Bronchial epithelial cell (primary cell): ENCODE measurements at regions not wholly inside any gene's neighbourhood (a gene's known extent, or its start where the extent isn't known, plus 50 kb on each side); places are given as distances from the start of the nearest gene placed in this dataset.
"Not testable (repeated sequence)": the region's sequence is repeated elsewhere in the genome, so short reads cannot be mapped to it uniquely, and the experiment has no call there.

Experiments used
- DNase-seq: peaks from one replicate; pipeline ENCODE4 v3.0.0-alpha.2; 2010; ENCODE audit warnings: low read depth
- FAIRE-seq: peaks from 2 replicates; lab custom pipeline; 2011; peaks lifted over from hg19 to GRCh38; lab: Jason Lieb, UNC
- H3K27me3 ChIP-seq: 2 replicates; pipeline ENCODE4 v1.5.1; 2011; ENCODE audit warnings: low read length; ENCODE audit not compliant: control insufficient read depth, insufficient read depth
- H3K36me3 ChIP-seq: 2 replicates; pipeline ENCODE4 v1.5.1; 2011; ENCODE audit warnings: low read length; ENCODE audit not compliant: control insufficient read depth, insufficient read depth
- H3K4me3 ChIP-seq: 2 replicates; pipeline ENCODE4 v1.5.1; 2011; ENCODE audit warnings: mild to moderate bottlenecking, low read depth, low read length, control low read depth
- TF ChIP-seq, protein P1 (sequence below): IDR thresholded peaks from 2 replicates; pipeline ENCODE4 v1.5.1; 2011; ENCODE audit warnings: mild to moderate bottlenecking, moderate library complexity, low read length, control low read depth, inconsistent platforms; ENCODE audit not compliant: insufficient read depth, severe bottlenecking

GRCh38 chr6:112416866-112417265, 69.7 kb downstream of the RFPL4B start:
- no peaks in the 10 kb centered on the region for H3K36me3 ChIP-seq
- H3K4me3 ChIP-seq, result no peak overlapping the region
- peaks cover 2% of the 10 kb centered on the region for H3K27me3 ChIP-seq
- DNase-seq (no peak), FAIRE-seq (no peak)
- TF ChIP-seq, protein P1, sequence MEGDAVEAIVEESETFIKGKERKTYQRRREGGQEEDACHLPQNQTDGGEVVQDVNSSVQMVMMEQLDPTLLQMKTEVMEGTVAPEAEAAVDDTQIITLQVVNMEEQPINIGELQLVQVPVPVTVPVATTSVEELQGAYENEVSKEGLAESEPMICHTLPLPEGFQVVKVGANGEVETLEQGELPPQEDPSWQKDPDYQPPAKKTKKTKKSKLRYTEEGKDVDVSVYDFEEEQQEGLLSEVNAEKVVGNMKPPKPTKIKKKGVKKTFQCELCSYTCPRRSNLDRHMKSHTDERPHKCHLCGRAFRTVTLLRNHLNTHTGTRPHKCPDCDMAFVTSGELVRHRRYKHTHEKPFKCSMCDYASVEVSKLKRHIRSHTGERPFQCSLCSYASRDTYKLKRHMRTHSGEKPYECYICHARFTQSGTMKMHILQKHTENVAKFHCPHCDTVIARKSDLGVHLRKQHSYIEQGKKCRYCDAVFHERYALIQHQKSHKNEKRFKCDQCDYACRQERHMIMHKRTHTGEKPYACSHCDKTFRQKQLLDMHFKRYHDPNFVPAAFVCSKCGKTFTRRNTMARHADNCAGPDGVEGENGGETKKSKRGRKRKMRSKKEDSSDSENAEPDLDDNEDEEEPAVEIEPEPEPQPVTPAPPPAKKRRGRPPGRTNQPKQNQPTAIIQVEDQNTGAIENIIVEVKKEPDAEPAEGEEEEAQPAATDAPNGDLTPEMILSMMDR, result no peak

GRCh38 chr6:112427011-112427410, 79.9 kb downstream of the RFPL4B start:
- FAIRE-seq, H3K36me3 ChIP-seq, H3K4me3 ChIP-seq, H3K27me3 ChIP-seq, DNase-seq: not testable (repeated sequence)

DNA sequence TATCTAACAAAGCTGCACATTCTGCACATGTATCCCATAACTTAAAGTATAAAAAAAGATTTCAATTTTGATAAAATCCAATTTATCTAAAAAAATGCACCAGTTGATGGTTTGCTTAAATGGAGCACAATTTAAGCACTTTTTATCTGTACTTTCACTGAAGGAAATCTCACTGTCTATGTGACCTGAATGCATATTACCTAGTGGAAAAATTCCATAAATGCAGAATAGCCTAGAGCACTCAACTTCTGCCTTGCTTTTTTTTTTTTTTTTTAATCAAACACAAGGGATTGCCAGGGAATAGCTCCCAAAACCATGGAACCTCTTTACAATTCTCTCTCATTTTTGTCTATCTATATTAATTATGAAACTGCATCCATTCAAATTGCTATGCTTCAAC, 80.4 kb downstream of the RFPL4B start:
- FAIRE-seq (no peak), DNase-seq (no peak)
- no peaks in the 10 kb centered on the region for H3K27me3 ChIP-seq
- H3K4me3 ChIP-seq, result no peak overlapping the region
- TF ChIP-seq, protein P1, result no peak
- H3K36me3 ChIP-seq, result no peaks in the 10 kb centered on the region

DNA sequence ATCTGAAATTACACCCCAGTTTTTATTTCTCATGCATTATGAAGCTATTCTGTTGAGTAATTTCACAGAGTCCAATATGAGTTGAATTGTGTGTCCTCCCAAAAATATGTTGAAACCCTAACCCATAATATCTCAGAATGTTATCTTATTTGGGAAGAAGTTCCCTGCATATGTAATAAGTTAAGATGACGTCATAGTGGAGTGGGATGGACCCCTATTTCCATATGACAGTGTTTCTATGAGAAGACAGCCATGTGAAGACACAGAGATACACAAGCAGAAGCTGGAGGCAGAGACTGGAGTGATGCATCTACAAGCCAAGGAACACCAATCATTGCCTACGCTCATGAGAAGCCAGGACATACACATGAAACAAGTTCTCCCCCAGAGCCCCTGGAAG, 81.3 kb downstream of the RFPL4B start:
- DNase-seq (no peak), FAIRE-seq (no peak)
- TF ChIP-seq, protein P1, result no peak
- Histone ChIP-seq H3K27me3 (no peaks in the 10 kb centered on the region), H3K36me3 (no peaks in the 10 kb centered on the region), H3K4me3 (no peak overlapping the region)

DNA sequence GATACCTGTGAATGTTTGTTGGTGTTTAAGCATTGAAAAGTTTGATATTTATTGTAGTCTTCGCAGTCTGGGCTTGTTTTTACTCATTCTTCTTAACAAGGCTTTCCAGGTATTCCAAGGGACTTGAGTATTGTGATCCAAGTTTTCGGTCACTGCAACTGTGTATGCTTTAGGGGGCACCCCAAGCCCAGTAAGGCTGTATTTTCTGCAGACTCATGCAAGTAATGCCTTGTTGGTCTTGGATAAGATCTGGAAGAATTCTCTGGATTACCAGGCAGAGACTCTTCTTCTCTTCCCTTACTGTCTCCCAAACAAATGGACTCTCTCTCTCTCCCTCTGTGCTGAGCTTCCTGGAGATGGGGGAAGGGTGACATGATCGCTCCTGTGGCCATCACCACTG, 82.1 kb downstream of the RFPL4B start:
- H3K36me3 ChIP-seq, result no peaks in the 10 kb centered on the region
- FAIRE-seq, result peak; percentile 58

DNA sequence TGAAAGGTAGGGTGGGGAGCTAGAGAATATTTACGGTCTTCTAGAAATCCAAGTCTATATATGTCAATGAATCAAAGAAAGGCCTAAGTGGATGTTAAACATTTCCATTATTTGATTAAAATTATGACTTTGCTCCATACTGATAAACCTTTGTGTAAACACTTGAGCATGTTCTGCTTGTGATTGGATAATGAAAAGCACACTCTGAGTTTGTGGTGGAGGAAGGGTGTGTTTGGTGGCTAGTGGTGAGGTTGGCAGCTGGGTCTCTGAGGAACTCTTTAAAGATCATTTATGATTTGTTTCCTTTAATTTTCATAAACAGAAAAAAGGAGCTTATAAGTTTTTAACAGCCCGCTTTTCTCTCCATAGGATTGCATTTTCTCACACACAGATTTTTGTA, 84.7 kb downstream of the RFPL4B start:
- FAIRE-seq (no peak), DNase-seq (no peak)
- Histone ChIP-seq H3K36me3 (no peaks in the 10 kb centered on the region), H3K4me3 (no peak overlapping the region), H3K27me3 (no peaks in the 10 kb centered on the region)
- TF ChIP-seq, protein P1, result no peak

More for the DNA sequence above, 82.1 kb downstream of the RFPL4B start:
- Histone ChIP-seq H3K27me3 (no peaks in the 10 kb centered on the region), H3K4me3 (no peak overlapping the region)
- TF ChIP-seq, protein P1, result no peak
- no peak for DNase-seq
